HEK293 (cell line): ENCODE measurements at regions not wholly inside any gene's neighbourhood (a gene's known extent, or its start where the extent isn't known, plus 50 kb on each side); places are given as distances from the start of the nearest gene placed in this dataset.

Experiments
- EGR2 ChIP-seq: fragments of 450-650 bp; formaldehyde crosslinking; IDR thresholded peaks from 2 replicates; pipeline ENCODE4 v1.5.1; 2016; ENCODE audit warnings: low read depth, missing biosample characterization, missing genetic modification characterization
- ELK4 ChIP-seq: IDR thresholded peaks from 2 replicates; pipeline ENCODE4 v1.6.1; 2011; ENCODE audit warnings: mild to moderate bottlenecking, low read depth, low read length, borderline replicate concordance
- GLI4 ChIP-seq: fragments of 450-650 bp; formaldehyde crosslinking; IDR thresholded peaks from 2 replicates; pipeline ENCODE4 v1.5.1; 2016; ENCODE audit warnings: missing biosample characterization, missing genetic modification characterization
- TRIM28 ChIP-seq: IDR thresholded peaks from 2 replicates; pipeline ENCODE4 v1.6.1; 2011; ENCODE audit warnings: low read length, control low read depth, borderline replicate concordance
- YY1 ChIP-seq: fragments of 450-650 bp; formaldehyde crosslinking; IDR thresholded peaks from 2 replicates; pipeline ENCODE4 v1.5.1; 2018; ENCODE audit warnings: missing biosample characterization, missing genetic modification characterization
- ZNF121 ChIP-seq: fragments of 450-650 bp; formaldehyde crosslinking; IDR thresholded peaks from 2 replicates; pipeline ENCODE4 v1.5.1; 2016; ENCODE audit warnings: missing biosample characterization, missing genetic modification characterization
- ZNF24 ChIP-seq: fragments of 450-650 bp; formaldehyde crosslinking; IDR thresholded peaks from 2 replicates; pipeline ENCODE4 v1.5.1; 2016; ENCODE audit warnings: missing biosample characterization, missing genetic modification characterization
- ZNF416 ChIP-seq: fragments of 450-650 bp; formaldehyde crosslinking; IDR thresholded peaks from 2 replicates; pipeline ENCODE4 v1.5.1; 2016; ENCODE audit warnings: missing biosample characterization, missing genetic modification characterization
- ZNF555 ChIP-seq: fragments of 450-650 bp; formaldehyde crosslinking; conservative IDR thresholded peaks from 2 replicates; pipeline ENCODE4 v1.5.1; 2017; ENCODE audit warnings: missing biosample characterization, mild to moderate bottlenecking, missing genetic modification characterization, inconsistent platforms
- ZSCAN16 ChIP-seq: fragments of 450-650 bp; formaldehyde crosslinking; IDR thresholded peaks from 2 replicates; pipeline ENCODE4 v1.5.1; 2016; ENCODE audit warnings: missing biosample characterization, missing genetic modification characterization
- TF ChIP-seq, protein P1 (sequence below): fragments of 450-650 bp; formaldehyde crosslinking; IDR thresholded peaks from 2 replicates; pipeline ENCODE4 v1.5.1; 2016; ENCODE audit warnings: missing biosample characterization, missing genetic modification characterization

- TF ChIP-seq, protein P1, sequence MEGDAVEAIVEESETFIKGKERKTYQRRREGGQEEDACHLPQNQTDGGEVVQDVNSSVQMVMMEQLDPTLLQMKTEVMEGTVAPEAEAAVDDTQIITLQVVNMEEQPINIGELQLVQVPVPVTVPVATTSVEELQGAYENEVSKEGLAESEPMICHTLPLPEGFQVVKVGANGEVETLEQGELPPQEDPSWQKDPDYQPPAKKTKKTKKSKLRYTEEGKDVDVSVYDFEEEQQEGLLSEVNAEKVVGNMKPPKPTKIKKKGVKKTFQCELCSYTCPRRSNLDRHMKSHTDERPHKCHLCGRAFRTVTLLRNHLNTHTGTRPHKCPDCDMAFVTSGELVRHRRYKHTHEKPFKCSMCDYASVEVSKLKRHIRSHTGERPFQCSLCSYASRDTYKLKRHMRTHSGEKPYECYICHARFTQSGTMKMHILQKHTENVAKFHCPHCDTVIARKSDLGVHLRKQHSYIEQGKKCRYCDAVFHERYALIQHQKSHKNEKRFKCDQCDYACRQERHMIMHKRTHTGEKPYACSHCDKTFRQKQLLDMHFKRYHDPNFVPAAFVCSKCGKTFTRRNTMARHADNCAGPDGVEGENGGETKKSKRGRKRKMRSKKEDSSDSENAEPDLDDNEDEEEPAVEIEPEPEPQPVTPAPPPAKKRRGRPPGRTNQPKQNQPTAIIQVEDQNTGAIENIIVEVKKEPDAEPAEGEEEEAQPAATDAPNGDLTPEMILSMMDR (tag by site-specific recombination) = no peak
- TF ChIP-seq ZNF121 (no peak), EGR2 (tag by site-specific recombination) (no peak), TRIM28 (no peak), ELK4 (no peak), GLI4 (tag by site-specific recombination) (no peak), ZNF24 (no peak), ZSCAN16 (no peak), ZNF416 (tag by site-specific recombination) (no peak), YY1 (tag by site-specific recombination) (no peak), ZNF555 (tag by site-specific recombination) (no peak)
Measured at GRCh38 chr3:168405288-168405687, 309.6 kb upstream of the GOLIM4 start.
